Activated CD4-positive, CD25-positive, alpha-beta regulatory T cell (primary cell): ENCODE measurements at regions not wholly inside any gene's neighbourhood (a gene's known extent, or its start where the extent isn't known, plus 50 kb on each side); places are given as distances from the start of the nearest gene placed in this dataset.
"Not testable (repeated sequence)": the region's sequence is repeated elsewhere in the genome, so short reads cannot be mapped to it uniquely, and the experiment has no call there.

ENCODE experiments used
- DNase-seq, 4 experiments: peaks; one replicate each; lab custom pipeline; 2025; lab: John Stamatoyannopoulos, UW

DNA sequence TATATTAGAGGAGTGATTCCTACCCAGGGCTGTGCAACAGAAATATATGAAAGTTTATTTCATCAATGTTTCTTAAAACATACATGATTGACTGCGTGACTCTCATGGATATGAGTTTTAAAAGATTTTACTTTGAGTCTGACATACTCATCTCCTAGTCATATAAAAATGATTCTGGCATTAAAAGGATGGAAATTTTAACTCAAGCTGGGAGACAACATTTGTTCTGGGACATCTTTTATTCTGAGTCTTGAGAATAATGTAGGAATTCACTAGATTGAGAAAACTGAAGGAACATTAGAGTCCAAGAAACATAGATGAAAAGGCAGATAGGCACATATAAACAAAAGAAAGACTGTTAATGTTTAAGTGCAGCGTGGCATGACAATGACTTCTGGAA is 649.6 kb downstream of the SPRY1 start:
- no peak for DNase-seq

DNA sequence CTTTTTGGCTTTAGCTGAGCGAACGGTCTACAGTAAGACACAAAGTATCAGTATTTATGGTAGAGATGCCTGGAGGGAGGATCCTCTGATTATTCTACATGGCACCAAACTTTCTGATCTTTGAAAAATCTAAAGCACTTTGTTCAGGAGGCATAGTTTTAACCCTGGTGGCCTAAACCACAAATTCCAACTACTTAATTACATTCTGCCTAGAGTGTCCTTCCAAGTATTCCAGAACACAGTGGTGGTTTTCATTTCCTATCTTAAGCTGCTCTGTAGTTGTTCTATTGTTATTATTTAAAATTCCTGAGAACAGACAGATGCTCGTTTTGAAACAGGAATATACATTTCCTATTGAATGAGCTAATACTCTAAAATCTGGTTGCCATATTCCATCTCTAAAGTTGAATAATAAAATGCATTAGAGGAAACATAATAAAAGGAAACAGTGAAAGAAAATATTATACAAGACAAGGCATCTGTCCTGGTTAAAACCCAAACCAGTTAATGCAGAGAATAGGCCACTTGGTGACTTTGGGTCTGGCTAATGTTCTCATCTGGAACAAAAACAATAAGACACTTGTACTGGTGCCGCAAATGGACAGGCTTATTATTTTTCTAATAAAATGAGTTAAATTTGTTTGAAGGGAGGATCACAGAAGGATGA is 657.4 kb downstream of the SPRY1 start:
- DNase-seq, result no peak

DNA sequence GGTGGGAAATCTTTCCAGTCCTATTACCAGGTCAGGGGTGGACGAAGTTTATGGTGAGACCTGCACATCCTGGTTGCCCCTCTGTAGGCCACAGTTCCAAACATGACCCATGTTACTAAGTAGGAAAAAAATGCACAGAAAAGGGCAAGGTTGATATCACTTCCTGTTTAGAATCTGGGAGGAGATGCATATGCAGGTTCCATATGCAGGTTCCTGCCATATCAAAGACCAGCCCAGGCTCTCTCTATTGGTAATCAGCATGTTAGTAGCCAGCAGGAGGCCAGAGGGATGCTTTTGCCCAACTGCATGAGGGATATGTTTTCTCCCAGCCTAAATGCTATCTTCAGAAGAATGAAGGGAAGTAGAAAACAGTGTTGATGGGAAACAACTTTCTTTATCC is 657.2 kb downstream of the ANKRD50 start:
- no peak for DNase-seq

DNA sequence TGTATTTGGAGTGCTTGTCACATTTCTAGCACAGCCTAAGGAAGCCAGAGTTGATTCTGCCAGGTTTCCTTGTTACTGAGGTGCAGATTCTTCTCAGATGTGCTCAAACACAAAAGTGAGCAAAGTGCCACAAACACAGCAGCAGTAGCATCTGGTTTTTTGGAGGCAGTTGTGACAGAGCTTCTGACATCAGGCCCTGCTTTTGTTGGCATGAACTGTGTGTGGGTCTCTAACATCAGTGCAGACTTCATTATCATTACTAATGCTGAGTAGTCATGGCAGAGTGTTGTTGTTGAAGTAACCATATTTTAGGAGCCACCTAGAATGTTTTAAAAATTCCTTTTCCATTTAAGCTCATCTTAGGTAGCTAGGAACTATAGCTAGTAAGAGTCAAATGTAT is 656.6 kb downstream of the ANKRD50 start:
- no peak for DNase-seq

DNA sequence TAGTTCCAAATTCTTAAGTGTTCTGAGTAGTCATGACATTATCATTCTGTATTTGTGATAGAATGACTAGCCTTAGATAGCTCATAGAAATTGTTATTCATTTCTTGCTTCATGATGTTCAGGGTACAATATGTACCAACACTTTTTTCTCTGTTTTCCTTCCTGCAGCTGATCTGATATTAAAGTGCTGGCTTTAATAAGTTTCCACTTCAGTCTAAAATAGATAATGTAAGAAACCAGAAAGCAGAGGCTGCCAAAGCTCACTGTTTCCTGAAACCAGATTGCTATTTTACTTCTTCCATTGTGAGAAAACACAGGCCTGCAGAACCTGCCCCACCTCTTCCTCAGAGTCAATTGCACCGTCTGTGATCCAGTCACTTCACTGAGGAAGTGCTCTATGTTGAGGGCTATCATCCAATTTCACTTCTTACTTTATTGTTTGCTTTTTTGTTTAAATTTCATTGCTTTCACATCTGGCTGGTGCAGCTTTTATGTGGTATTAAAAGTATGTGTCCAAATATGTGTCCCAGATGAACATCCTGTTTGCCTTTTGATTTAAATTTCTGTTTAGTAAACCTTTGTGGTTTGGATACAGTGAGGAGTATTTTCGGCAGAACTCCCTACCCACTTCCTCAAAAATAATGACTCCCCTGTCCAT is 652.1 kb downstream of the ANKRD50 start:
- DNase-seq, result no peak

DNA sequence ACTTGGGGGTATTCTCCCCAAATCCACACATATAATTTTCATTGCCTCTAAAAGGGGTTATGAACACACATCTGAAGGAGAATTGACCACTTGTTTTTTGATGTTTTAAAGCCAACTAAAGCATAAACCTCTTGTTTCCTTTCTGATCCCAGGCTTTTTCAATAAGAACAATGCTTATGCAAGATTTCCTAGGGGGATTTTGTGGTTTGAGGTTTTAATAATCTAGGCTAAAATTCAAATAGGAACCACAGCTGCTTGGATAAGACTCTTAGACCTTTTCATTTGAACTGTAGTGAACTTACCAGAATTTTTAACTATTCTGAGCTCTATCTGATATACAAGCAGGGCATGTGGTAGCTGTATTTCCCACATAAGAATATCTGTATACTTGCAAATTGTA is 651.1 kb downstream of the ANKRD50 start:
- DNase-seq, result no peak

DNA sequence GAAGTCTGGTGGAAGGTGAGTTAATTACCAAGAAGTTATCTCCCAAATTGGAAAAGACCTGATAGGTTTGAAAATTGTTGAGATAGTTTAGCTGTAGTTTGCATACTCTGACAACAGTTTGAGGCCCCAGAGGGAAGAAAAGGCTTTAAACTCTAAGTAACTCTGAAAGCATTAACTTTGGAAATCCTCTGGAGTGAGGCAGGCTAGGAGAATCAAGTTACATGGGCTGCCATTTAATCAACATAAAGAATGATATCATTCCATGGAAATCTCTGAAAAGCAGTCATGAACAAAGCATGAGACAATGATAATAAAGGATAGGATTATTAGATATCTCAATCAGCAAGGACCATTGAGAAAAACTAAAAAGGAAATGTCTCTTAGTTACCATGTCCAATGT is 647.1 kb downstream of the ANKRD50 start:
- no peak for DNase-seq

DNA sequence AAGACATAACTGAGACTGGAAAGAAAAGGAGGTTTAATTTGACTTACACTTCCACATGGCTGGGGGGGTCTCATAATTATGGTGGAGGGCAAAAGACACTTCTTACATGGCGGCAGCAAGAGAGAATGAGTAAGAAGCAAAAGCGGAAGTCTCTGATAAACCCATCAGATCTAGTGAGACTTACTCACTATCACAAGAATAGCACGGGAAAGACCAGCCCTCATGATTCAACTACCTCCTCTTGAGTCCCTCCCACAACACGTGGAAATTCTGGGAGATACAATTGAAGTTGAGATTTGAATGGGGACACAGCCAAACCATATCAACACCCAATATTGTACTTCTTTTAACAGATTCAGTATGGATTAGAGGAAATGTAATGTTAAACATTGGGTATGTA is 646.6 kb downstream of the ANKRD50 start:
- DNase-seq, result no peak

DNA sequence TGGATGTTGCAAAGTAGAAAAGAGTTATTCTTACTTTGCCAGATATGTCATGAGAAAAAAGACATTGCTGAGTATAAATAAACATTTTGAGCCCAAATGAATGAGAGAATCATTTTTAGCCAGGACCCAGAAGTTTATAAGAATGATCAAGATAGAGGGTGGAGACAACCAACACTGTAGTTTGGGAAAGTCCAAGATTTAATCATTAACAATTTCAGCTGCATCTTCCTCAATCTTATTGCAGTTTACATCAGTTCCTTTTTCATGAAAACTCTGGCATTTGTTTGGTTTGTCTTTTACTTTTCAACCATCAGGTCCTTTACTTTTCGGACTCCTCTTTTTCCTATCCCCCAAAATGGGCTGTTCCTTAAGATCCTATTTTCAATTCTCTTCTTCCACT is 645.9 kb downstream of the ANKRD50 start:
- DNase-seq, result no peak

DNA sequence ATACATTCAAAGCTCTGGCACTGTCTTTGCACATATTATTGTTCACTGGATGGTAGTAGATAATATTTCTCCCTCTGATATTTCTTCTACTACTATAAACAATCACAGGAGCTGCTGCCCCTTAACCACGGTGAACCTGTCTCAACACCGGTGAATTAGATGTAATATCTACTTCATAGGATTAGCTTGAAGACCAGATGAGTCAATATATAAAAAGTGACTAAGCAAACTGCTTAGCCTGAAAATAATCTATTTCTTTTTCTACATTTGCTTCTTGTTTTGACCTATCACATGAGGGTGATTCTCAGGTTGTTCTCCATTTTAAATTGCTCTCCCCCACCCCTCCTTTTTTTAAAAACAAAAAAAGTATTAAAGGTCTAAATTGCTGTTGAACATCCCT is 645.5 kb downstream of the ANKRD50 start:
- no peak for DNase-seq

DNA sequence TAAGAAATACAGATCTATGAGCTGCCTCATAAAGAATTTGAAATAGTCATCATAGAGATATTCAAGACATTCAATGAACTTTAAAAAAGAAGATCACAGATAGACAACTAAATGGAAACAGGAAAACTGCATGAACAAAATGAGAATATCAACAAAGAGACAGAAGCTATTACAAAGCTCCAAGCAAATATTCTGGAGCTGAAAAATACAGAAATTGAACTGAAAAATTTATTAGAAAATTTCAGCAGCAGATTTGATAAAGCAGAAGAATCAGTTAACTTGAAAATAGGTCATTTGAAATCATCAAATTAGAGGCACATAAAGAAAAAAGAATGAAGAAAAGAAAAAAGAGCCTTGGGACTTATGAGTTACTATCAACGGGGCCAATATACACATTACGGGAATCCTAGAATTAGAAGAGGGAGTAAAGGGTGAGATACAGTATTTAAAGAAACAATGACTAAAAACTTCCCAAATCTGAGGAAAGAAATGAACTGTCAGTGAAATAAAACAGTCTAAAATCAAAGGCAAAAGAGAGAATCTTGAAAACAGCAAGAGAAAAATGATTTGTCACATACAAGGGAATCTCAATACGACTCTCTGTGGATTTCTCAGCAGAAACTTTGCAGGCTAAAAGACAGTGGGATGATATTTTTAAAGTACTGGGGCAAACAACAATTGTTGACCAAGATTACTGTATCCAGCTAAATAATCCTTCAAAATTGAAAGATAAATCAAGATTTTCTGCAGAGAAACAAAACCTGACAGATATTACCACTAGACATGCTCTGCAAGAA is 641.6 kb downstream of the ANKRD50 start:
- no peak for DNase-seq

DNA sequence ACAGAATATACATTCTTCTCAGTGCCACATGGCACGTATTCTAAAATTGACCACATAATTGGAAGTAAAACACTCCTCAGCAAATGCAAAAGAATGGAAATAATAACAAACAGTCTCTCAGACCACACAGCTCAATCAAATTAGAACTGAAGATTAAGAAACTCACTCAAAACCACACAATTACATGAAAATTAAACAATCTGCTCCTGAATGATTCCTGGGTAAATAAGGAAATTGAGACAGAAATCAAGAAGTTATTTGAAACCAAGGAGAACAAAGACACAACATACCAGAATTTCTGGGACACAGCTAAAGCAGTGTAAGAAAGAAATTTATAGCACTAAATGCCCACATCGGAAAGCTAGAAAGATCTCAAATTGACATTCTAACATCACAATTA is 637.3 kb downstream of the ANKRD50 start:
- not testable (repeated sequence) for DNase-seq

DNA sequence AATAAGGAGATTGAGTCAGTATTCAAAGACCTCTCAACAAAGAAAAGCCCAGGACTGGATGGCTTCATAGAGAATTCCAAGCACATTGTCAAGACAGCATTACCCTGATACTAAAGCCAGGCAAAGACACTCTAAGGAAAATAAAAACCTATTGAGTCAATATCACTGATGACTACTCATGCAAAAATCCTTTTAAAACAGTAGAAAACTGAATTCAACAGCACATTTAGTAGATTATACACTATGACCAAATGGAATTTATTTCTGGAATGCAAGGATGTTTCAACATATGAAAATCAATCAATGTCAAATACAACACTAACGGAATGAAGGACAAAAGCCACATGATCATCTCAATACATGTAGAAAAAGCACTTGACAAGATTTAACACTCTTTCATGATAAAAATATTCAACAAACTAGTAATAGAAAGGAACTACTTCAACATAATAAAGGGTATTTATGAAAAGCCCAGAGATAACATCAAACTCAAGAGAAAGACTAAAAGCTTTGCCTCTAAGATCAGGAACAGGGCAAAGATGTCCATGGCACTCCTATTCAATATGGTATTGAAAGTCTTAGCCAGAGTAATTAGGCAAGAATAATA is 633.3 kb downstream of the ANKRD50 start:
- DNase-seq, result no peak

DNA sequence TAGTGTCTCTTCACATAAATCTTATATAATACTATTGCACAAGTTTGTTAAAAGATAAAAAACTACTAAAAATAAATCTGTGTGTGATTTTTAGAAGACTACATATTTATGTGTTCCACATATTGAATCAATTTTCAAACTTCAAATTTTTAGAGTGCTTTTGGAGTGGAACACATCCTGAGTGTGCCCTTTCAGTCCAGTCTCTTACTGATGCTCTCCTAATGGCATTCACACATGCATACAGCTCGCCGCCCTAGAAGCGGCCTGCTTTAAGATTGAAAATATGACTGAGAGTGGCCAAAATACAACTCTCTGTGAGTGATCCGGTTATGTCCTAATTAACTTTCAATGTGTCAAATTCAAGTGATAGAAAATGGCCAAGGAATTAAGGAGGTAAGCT is 628.8 kb downstream of the ANKRD50 start:
- no peak for DNase-seq

DNA sequence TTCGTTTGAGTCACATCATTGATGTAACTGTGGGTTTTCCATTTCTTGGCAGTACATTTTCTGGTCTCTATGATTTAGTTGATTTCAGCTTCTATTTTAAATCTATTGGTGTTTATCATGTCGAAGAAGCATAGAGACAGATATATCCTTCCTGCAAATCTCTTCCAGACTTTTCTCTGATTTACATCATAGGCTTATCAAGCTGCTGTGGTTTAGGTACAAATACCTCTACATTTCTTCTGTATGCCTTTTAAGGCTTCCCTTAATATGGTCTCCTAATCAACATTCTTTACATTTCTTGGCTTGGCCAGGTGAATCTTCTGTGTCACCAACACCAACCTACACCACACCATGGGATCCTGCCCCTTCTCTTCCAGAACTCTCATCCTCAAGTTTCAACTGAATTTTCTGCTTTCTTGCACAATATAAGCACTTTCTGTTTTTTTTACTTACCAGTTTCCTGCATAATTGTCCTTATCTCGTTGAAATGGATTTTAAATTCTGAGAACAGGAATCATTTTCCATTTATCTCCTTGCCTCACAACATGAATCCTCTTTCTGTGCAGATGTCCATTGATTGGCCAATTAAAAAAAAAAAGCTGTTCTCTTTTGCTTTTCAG is 626.9 kb downstream of the ANKRD50 start:
- DNase-seq, result no peak

DNA sequence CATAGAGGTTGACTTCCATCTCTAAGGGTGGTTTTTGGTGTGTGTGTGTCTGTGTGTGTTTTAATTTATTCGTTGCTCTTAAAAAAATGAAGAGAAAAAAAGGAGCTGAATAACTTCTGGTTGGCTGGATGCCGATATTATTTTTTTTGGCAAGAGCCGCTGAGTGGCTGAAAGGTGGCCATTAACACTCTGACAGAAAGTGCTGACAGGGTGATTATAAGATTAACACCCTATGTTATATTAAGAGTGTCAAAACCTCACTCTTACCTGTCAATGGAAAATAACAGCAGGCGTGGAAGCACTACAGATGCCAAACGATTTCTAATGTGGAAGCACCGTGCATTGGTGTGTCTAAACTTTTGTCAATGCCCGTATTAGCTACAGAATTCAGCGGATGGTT is 622.5 kb downstream of the ANKRD50 start:
- DNase-seq, result no peak

DNA sequence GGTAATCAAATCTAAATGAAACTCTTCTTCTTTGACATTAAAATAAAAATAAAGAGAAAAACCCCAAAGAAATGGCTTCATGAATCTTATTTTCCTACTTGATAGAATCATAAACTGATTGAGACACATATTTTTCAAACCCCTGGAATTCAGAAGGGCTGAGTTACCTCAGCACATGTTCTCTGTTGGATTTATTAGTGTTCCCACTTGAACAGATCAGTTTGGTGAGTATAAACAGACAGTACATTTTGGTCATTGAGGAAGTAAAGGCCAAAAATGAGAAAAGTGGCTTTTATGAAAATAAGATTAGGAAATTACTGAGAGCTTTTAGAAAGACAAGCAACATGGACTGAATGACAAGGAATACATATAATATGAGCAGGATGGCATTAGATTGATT is 620.4 kb downstream of the ANKRD50 start:
- DNase-seq, result no peak

DNA sequence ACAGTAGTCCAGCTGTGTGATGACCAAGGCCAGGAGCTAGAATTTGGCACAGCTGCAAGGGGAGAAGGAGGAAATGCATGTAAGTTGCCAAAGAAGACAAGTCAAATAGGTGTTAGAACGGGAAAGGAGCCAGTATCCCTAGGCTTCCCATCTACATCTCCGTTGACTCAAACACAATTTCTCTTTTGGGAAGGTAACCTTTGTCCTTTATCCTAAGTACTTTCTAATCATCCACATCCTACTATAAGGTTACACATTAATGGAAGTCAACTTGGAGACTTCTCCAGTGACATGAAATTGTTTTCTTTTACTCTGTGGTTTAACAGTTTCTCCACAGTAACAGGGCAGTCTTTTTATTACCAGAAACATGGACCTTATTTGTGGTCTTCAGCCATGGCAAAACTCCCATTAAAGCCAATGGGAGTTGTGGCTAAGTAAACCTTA is 620.0 kb downstream of the ANKRD50 start:
- DNase-seq, result no peak

DNA sequence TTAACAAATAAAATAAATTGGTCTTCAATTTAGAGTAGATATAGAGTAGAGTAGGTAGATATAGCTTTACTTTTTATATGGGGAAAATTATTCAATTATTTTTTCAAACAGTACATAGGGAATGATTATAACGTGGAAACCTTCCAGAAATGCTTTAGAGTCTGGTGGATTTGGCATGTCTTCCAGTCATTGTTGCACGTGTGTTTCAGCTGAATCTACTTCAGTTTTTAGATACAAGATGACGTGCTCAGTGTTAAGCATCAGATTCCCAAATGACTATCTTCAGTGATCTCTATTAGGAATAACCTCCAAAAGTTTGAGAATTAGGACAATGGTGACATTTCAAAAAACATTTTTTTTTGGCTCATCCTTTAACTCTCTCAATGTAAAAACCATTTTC is 616.9 kb downstream of the ANKRD50 start:
- DNase-seq, result no peak

DNA sequence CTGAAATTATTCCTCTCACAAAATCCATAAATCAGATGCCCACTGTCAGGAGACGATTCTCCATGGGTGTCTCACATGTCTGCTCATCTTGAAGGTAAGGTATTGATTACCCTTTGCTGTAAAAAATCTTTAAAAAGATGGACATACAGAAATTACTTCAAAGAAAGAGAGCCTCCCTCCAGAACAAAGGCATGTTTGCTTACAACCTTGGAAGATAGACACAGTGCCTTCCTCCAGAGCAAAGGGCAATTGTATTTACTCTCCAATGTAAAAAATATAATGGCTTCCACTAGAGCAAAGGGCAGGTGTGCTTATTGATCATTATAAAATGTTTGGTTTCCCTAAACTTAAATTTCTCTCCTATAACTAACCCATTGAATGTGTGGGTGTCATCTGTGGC is 616.2 kb downstream of the ANKRD50 start:
- DNase-seq, result no peak

DNA sequence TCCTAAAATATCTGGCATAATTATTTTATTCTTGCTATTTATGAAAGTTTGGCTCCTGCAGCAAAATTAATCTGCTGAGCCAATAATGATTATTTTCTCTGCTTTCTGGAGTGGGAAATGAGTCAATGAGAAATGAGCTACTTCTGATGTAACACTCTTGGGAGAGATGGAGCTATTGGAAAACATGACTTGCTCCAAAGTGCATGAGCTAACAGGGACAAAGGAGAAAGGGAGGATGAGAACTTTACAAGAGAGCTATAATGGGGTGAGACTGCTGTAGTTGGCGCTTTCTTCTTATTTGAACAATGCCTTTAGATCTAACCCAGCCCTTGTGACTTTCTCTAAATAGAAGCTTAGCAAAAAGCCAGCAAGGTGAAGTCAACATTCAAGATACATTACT is 615.1 kb downstream of the ANKRD50 start:
- no peak for DNase-seq

DNA sequence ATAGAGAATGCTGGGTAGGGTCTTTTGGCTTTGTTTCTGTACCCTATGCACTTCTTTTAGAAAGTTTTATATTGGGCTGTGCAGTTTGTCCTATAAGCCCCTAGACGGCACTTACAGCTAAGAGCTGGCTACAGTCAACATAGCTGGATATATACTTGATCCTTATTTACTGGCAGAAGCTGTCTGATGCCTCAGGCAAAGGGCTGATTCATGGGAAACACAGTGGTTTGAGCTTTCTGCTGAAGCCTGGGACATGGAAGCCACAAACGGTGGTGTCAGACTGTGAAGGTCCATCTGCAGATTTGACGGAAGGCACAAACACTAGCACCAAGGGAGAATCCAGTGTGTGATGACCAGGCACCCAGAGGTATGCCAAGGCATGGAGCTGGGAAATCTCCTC is 608.4 kb downstream of the ANKRD50 start:
- DNase-seq, result no peak
